ENCODE measurements at regions not wholly inside any gene's neighbourhood (a gene's known extent, or its start where the extent isn't known, plus 50 kb on each side); places are given as distances from the start of the nearest gene placed in this dataset.
"Not testable (repeated sequence)": the region's sequence is repeated elsewhere in the genome, so short reads cannot be mapped to it uniquely, and the experiment has no call there.

GRCh38 chr6:4632421-4632820, 143.8 kb upstream of the CDYL start:
- Histone ChIP-seq H3K9me3 (ENCODE audit: severe bottlenecking) (peaks cover 11% of the 10 kb centered on the region), H3K36me3 (no peaks in the 10 kb centered on the region), H3K27me3 (ENCODE audit: insufficient read depth, low read depth, severe bottlenecking) (peaks cover 37% of the 10 kb centered on the region), H3K4me3 (ENCODE audit: low read depth, low read length) (no peak overlapping the region), H3K27ac (no peak overlapping the region)
- no peak for TF ChIP-seq CTCF (IDR thresholded peaks at IDR 0.05; ENCODE audit: low read depth, low read length)
- no peak for DNase-seq

GRCh38 chr6:4629789-4630188, 146.4 kb upstream of the CDYL start:
- H3K27me3 ChIP-seq (ENCODE audit: insufficient read depth, low read depth, severe bottlenecking), result peaks cover 41% of the 10 kb centered on the region
- peaks cover 11% of the 10 kb centered on the region for H3K9me3 ChIP-seq (ENCODE audit: severe bottlenecking)
- H3K27ac ChIP-seq; H3K36me3 ChIP-seq; DNase-seq; H3K4me3 ChIP-seq (ENCODE audit: low read depth, low read length): not testable (repeated sequence)

- H3K36me3 ChIP-seq, result no peaks in the 10 kb centered on the region
- TF ChIP-seq CTCF (IDR thresholded peaks at IDR 0.05; ENCODE audit: low read depth, low read length), result no peak
- H3K4me3 ChIP-seq (ENCODE audit: low read depth, low read length), result no peak overlapping the region
- DNase-seq, result no peak
- peaks cover 11% of the 10 kb centered on the region for H3K9me3 ChIP-seq (ENCODE audit: severe bottlenecking)
- peaks cover 64% of the 10 kb centered on the region for H3K27me3 ChIP-seq (ENCODE audit: insufficient read depth, low read depth, severe bottlenecking)
- no peak overlapping the region for H3K27ac ChIP-seq
These were observed 150.6 kb upstream of the CDYL start for GRCh38 chr6:4625557-4625956.

- no peaks in the 10 kb centered on the region for H3K36me3 ChIP-seq
- H3K4me3 ChIP-seq (ENCODE audit: low read depth, low read length), result no peak overlapping the region
- DNase-seq, result no peak
- peaks cover 6% of the 10 kb centered on the region for H3K9me3 ChIP-seq (ENCODE audit: severe bottlenecking)
- no peak overlapping the region for H3K27ac ChIP-seq
- no peak for TF ChIP-seq CTCF (IDR thresholded peaks at IDR 0.05; ENCODE audit: low read depth, low read length)
- H3K27me3 ChIP-seq (ENCODE audit: insufficient read depth, low read depth, severe bottlenecking), result peaks cover 72% of the 10 kb centered on the region
These were observed 151.5 kb upstream of the CDYL start for GRCh38 chr6:4624726-4625125.

GRCh38 chr6:4620284-4621151, 155.7 kb upstream of the CDYL start:
- H3K27ac ChIP-seq, result no peak overlapping the region
- TF ChIP-seq CTCF (IDR thresholded peaks at IDR 0.05; ENCODE audit: low read depth, low read length), result no peak
- H3K27me3 ChIP-seq (ENCODE audit: insufficient read depth, low read depth, severe bottlenecking), result peaks cover 80% of the 10 kb centered on the region
- DNase-seq, result no peak
- no peak overlapping the region for H3K4me3 ChIP-seq (ENCODE audit: low read depth, low read length)
- H3K9me3 ChIP-seq (ENCODE audit: severe bottlenecking), result peaks cover 11% of the 10 kb centered on the region
- H3K36me3 ChIP-seq, result no peaks in the 10 kb centered on the region

GRCh38 chr6:4616311-4616710, 159.9 kb upstream of the CDYL start:
- H3K9me3 ChIP-seq (ENCODE audit: severe bottlenecking), result peaks cover 16% of the 10 kb centered on the region
- peaks cover 89% of the 10 kb centered on the region for H3K27me3 ChIP-seq (ENCODE audit: insufficient read depth, low read depth, severe bottlenecking)
- no peak overlapping the region for H3K4me3 ChIP-seq (ENCODE audit: low read depth, low read length)
- TF ChIP-seq CTCF (IDR thresholded peaks at IDR 0.05; ENCODE audit: low read depth, low read length), result no peak
- DNase-seq, result no peak
- no peak overlapping the region for H3K27ac ChIP-seq
- H3K36me3 ChIP-seq, result no peaks in the 10 kb centered on the region

Measured in WERI-Rb-1 (cell line).